HG03095 (cell line): ENCODE measurements at regions not wholly inside any gene's neighbourhood (a gene's known extent, or its start where the extent isn't known, plus 50 kb on each side); places are given as distances from the start of the nearest gene placed in this dataset.

Experiments
- ATAC-seq: cut with Tn5 transposase; IDR thresholded peaks from one replicate; pipeline ENCODE4 v1.9.1; 2021; ENCODE audit warnings: moderate library complexity; ENCODE audit not compliant: unreplicated experiment

DNA sequence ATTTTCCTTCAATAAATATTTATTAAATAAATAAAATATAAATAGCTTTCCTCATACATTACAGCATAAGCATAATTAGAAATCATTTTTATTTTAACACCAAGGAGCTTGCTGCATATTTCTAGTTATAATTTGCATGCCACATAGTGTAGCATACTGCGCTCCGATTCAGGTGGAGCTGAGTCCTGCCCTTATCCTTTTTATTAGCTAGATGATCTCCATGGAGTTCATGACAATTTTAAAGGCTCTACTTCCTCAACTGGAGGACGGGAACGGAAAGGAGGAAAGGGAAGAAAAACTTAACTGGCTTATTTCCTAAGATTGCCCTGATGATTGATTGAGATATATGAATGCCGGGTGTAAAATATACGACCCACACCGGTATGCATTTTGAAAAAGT lies 385.2 kb downstream of the PLK2 start:
- no peak for ATAC-seq

- ATAC-seq: no peak
These were observed 385.7 kb downstream of the PLK2 start for GRCh38 chr5:58074222-58074621.

DNA sequence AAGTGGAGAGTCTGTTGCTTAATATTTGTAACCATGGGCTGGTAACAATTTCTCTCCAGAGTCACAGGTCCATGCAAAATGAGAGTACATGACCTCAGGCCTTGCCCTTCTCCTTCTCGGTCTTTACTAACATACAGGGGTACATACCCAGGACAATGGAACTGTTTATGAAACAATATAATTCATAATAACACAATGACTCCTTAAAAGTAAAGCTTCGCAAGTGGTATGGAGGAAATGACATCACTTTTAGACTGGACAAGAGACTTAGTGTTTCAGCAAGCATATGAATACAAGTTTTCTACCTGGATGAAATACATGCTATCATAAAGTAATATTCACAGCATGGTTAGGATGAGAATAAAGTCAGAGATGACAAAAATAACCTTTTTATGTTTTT lies 386.6 kb downstream of the PLK2 start:
- no peak for ATAC-seq

GRCh38 chr5:58072300-58072965 lies 387.5 kb downstream of the PLK2 start:
- no peak for ATAC-seq

GRCh38 chr5:58071566-58071965 lies 388.3 kb downstream of the PLK2 start:
- ATAC-seq: no peak

- ATAC-seq: no peak
These were observed 390.0 kb downstream of the PLK2 start for GRCh38 chr5:58069846-58070245.

DNA sequence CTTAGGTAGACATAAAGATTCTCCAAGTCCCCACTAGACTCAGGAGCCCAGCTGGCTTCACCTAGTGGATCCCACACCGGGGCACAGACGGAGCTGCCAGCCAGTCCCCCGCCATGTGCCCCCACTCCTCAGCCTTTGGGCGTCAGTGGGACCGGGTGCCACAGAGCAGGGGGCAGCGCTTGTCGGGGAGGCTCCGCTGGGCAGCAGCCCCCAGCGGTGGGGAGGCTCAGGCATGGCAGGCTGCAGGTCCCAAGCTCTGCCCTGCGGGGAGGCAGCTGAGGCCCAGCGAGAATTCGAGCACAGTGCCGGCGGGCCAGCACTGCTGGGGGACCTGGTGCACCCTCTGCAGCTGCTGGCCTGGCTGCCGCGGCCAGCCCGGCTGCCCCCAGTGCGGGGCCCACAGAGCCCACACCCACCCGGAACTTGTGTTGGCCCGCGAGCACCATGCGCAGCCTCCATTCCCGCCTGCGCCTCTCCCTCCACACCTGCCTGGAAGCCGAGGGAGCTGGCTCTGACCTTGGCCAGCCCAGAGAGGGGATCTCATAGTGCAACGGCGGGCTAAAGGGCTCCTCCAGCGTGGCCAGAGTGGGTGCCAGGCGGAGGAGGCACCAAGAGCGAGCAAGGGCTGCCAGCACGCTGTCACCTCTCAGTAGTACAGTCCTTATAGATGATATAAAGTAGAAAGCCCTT lies 390.7 kb downstream of the PLK2 start:
- ATAC-seq: no peak

- no peak for ATAC-seq
These were observed 393.3 kb downstream of the PLK2 start for GRCh38 chr5:58066557-58066956.

DNA sequence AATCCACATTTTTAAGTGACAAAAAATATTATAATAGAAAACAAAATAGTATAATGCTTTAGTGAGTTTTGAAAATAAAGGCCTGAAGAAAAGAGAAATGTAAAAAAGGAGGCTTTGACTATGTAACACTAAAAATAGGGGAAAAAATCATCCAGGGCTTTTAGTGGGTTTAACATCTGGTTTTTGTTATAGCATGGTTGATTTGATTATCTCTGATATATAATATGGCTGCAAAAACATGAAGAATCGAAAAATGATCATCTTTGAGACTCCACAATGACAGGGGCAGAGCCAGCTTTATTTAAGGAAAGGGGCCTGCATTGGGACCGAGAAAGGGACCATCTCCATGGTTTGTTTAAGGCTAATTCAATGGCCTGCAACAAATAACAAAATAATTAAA lies 393.8 kb downstream of the PLK2 start:
- ATAC-seq: no peak

GRCh38 chr5:58064801-58065200 lies 395.1 kb downstream of the PLK2 start:
- no peak for ATAC-seq

DNA sequence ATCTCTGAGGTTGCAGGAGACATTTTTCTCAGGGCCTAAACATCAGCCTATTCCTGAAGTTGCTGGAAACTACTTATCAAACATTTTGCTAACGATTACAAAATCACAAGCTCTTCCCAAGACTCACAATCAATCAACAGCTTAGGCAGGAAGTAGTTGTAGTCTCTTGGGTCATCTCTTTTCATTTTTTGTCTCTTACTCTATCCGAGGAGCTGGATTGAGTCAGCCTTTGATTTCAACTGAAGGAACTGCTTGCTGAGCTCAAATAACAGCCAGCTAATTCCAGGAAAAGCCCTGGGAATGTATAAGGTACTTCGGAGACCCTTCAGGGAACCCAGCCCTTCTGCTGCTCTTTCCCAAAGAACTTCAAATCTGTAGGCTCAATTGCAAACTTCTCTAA lies 398.9 kb downstream of the PLK2 start:
- no peak for ATAC-seq

DNA sequence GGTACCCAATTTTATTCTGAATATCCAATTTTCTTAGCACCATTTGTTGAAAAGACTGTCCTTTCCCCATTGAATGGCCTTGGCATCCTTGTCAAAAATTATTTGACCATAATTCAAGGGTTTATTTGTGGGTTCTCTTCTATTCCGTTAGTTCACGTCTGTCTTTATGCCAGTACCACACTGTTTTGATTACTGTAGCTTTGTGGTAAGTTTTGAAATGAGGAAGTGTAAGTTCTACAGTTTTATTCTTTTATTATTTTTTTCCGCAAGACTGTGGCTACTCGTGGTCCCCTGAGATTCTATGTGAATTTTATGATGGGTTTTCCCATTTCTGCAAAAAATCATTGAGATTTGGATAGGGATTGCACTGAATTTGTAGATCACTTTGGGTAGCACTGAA lies 402.6 kb downstream of the PLK2 start:
- no peak for ATAC-seq

DNA sequence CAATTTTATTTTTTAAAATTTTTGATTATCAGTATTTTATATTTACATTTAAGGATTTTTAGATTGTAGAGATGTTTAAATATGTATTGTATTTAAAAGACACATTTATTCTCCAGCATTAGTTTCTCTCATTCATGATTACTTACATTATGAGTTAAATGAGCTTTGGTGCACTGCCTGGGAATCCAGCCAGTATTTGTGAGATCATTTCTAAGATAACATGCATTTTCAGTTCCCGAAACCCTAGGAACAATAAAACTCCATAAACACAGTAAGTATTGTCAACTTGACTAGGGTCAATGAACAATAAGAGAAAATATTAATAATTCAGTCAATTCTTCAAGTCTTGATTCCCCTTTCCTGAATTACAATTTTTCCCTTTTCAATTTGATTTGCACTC lies 403.3 kb downstream of the PLK2 start:
- ATAC-seq: no peak

- no peak for ATAC-seq
These were observed 405.9 kb downstream of the PLK2 start for GRCh38 chr5:58054018-58054417.

DNA sequence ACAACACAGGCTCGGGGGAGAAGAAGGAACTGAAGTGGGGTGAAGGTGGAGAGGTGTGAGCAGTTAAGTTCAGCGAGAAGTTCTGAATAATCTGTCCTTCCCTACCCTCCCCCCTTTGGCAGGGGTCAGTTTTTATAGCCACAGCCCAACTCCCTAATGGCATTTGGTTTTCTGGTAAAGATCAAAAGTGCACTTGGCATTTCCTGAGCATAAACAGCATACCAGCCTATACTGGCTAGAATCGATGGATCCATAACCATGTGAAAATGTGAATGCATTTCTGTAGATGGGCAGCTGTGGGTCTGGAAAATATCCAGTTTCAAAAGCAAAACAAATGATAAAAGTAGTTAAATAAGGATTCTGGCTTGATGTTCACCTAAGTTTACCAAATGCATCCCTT lies 410.9 kb downstream of the PLK2 start:
- no peak for ATAC-seq

- ATAC-seq: no peak
These were observed 411.5 kb downstream of the PLK2 start for GRCh38 chr5:58048185-58048925.

DNA sequence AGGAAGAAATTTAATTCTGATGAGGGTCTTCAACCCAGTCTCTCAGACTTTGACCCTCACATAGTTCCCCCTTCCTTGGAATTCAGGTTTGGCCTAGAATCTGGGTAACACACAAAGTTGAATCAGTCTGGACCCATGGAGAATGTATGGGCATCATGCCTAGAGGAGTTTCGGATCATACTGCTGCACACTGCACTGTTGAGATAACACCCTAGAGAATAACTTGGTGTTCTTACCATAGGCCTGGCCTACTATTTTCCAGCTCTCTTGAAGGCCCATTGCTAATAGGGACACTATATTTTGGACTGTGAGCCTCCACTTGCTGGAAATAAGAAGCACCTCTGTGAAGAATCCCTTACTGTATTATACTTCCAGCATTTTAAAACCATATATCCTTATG lies 413.5 kb downstream of the PLK2 start:
- ATAC-seq: no peak

DNA sequence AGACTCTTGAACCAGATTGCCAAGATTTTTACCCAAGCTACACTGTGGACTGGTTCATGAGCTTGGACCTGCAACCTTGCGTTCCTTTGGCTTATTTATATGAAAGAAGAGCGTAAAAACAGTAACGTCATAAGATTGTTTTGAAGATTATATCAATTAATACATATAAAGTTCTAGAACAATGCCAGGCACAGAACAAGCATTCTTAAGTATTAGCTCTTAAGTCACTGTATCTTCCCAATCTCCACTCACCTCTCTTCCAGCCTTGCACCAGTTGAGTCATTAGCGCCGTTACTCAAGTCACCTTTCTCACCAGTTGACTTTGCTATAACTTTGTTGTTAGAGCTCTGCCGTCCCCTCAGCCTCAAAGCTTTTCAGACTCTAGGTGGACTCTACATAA lies 415.7 kb downstream of the PLK2 start:
- no peak for ATAC-seq

- ATAC-seq: no peak
These were observed 416.6 kb downstream of the PLK2 start for GRCh38 chr5:58043032-58043945.

DNA sequence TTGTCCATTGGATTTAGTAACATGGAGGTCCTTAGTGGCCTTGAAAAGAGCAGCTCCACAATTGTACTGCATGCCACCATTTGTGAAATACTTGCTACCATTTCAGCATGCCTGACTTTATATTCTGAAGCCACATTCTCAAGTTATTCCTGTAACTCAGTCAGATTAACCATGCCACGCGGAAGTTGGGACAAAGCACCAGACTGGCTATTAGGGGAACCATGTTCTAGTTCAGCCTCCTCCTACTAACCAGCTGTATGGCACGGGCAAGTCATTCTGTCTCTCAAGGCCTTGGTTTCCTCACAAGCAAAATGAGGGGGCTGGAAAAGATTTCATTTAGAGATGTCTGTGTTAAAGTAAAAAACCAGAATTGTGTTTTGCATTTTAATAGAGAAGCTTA lies 418.0 kb downstream of the PLK2 start:
- no peak for ATAC-seq

- ATAC-seq: no peak
These were observed 419.0 kb downstream of the PLK2 start for GRCh38 chr5:58040846-58041245.
